ENCODE measurements at regions not wholly inside any gene's neighbourhood (a gene's known extent, or its start where the extent isn't known, plus 50 kb on each side); places are given as distances from the start of the nearest gene placed in this dataset.

GRCh38 chr12:119255314-119255713, 76.6 kb downstream of the HSPB8 start:
- TF ChIP-seq CTCF (conservative IDR thresholded peaks at IDR 0.05; ENCODE audit: low read length) (no peak), EZH2phosphoT487 (IDR thresholded peaks at IDR 0.05; ENCODE audit: borderline replicate concordance, low read depth, low read length) (no peak)

All from OCI-LY7 (cell line).